GM23338 (cell line): ENCODE measurements at regions not wholly inside any gene's neighbourhood (a gene's known extent, or its start where the extent isn't known, plus 50 kb on each side); places are given as distances from the start of the nearest gene placed in this dataset.

ENCODE experiments used
- CTCF ChIP-seq, 2 experiments: fragments of 200-600 bp in 1 of 2; sonication (generic) in 1 of 2; conservative IDR thresholded peaks; 2 replicates each; pipeline versions ENCODE4 v1.5.1 to v1.6.1; 2016 to 2017; ENCODE audit warnings: antibody characterized with exemption in 2 of 2, low read depth in 2 of 2, mild to moderate bottlenecking in 2 of 2, moderate library complexity in 1 of 2
- EZH2phosphoT487 ChIP-seq: fragments of 200-600 bp; sonication (generic); IDR thresholded peaks from one replicate; pipeline ENCODE4 v1.8.1; 2018; ENCODE audit warnings: antibody characterized with exemption; ENCODE audit not compliant: unreplicated experiment

GRCh38 chr3:176469694-176470205 is 727.5 kb downstream of the TBL1XR1 start:
- TF ChIP-seq EZH2phosphoT487, result no peak
- no peak for TF ChIP-seq CTCF (conservative IDR thresholded peaks at IDR 0.05; ENCODE audit: low read depth in 2 of 2)
